ENCODE measurements at regions not wholly inside any gene's neighbourhood (a gene's known extent, or its start where the extent isn't known, plus 50 kb on each side); places are given as distances from the start of the nearest gene placed in this dataset.
"Not testable (repeated sequence)": the region's sequence is repeated elsewhere in the genome, so short reads cannot be mapped to it uniquely, and the experiment has no call there.

- H3K27me3 ChIP-seq (replicated peaks; ENCODE audit: insufficient read depth, low read length): no peaks in the 10 kb centered on the region
- H2AFZ ChIP-seq (ENCODE audit: low read length): no peak overlapping the region
- no peak overlapping the region for H3K4me2 ChIP-seq (ENCODE audit: low read depth, low read length)
- no peaks in the 10 kb centered on the region for H3K9me3 ChIP-seq (replicated peaks; ENCODE audit: insufficient read depth, low read length)
- no peak overlapping the region for H3K27ac ChIP-seq (ENCODE audit: low read length)
- H3K4me1 ChIP-seq (ENCODE audit: low read length): no peaks in the 10 kb centered on the region
- no peaks in the 10 kb centered on the region for H3K36me3 ChIP-seq (replicated peaks; ENCODE audit: insufficient read depth, low read length)
- no peaks in the 10 kb centered on the region for H3F3A ChIP-seq (ENCODE audit: insufficient read depth, low read length)
- no peaks in the 10 kb centered on the region for H3K79me2 ChIP-seq (ENCODE audit: low read length)
- H3K9me2 ChIP-seq (replicated peaks; ENCODE audit: insufficient read depth, low read length): no peaks in the 10 kb centered on the region
- TF ChIP-seq EZH2 (optimal IDR thresholded peaks at IDR 0.05; ENCODE audit: low read depth, low read length) (no peak), CTCF (IDR thresholded peaks at IDR 0.05; ENCODE audit: low read length) (no peak), EZH2phosphoT487 (IDR thresholded peaks at IDR 0.05; ENCODE audit: low read length) (no peak)
- no peak overlapping the region for H3K9ac ChIP-seq (ENCODE audit: low read length)
- H4K20me1 ChIP-seq (ENCODE audit: insufficient read depth, low read length): no peaks in the 10 kb centered on the region
- no peak overlapping the region for H3K4me3 ChIP-seq (ENCODE audit: low read length)
- no peak for DNase-seq
Observed at GRCh38 chr1:232123775-232124659, 497.4 kb downstream of the DISC1 start.

GRCh38 chr1:232117903-232118302 lies 491.3 kb downstream of the DISC1 start:
- not testable (repeated sequence) for H3K79me2 ChIP-seq (ENCODE audit: low read length); H3K9ac ChIP-seq (ENCODE audit: low read length); H3K27ac ChIP-seq (ENCODE audit: low read length); H3K27me3 ChIP-seq (replicated peaks; ENCODE audit: insufficient read depth, low read length); H3K9me3 ChIP-seq (replicated peaks; ENCODE audit: insufficient read depth, low read length); H3F3A ChIP-seq (ENCODE audit: insufficient read depth, low read length); DNase-seq; H3K9me2 ChIP-seq (replicated peaks; ENCODE audit: insufficient read depth, low read length); H3K4me1 ChIP-seq (ENCODE audit: low read length); H4K20me1 ChIP-seq (ENCODE audit: insufficient read depth, low read length); H2AFZ ChIP-seq (ENCODE audit: low read length); H3K4me2 ChIP-seq (ENCODE audit: low read depth, low read length); H3K4me3 ChIP-seq (ENCODE audit: low read length); H3K36me3 ChIP-seq (replicated peaks; ENCODE audit: insufficient read depth, low read length)

GRCh38 chr1:232114985-232115384 lies 488.4 kb downstream of the DISC1 start:
- no peak overlapping the region for H3K4me2 ChIP-seq (ENCODE audit: low read depth, low read length)
- no peak overlapping the region for H2AFZ ChIP-seq (ENCODE audit: low read length)
- no peaks in the 10 kb centered on the region for H3K9me2 ChIP-seq (replicated peaks; ENCODE audit: insufficient read depth, low read length)
- TF ChIP-seq EZH2phosphoT487 (IDR thresholded peaks at IDR 0.05; ENCODE audit: low read length) (no peak), CTCF (IDR thresholded peaks at IDR 0.05; ENCODE audit: low read length) (no peak), EZH2 (optimal IDR thresholded peaks at IDR 0.05; ENCODE audit: low read depth, low read length) (no peak)
- H3K9me3 ChIP-seq (replicated peaks; ENCODE audit: insufficient read depth, low read length): no peaks in the 10 kb centered on the region
- H4K20me1 ChIP-seq (ENCODE audit: insufficient read depth, low read length): no peaks in the 10 kb centered on the region
- DNase-seq: no peak
- no peaks in the 10 kb centered on the region for H3K36me3 ChIP-seq (replicated peaks; ENCODE audit: insufficient read depth, low read length)
- no peaks in the 10 kb centered on the region for H3K27me3 ChIP-seq (replicated peaks; ENCODE audit: insufficient read depth, low read length)
- H3F3A ChIP-seq (ENCODE audit: insufficient read depth, low read length): no peaks in the 10 kb centered on the region
- H3K79me2 ChIP-seq (ENCODE audit: low read length): no peaks in the 10 kb centered on the region
- H3K4me3 ChIP-seq (ENCODE audit: low read length): no peak overlapping the region
- no peak overlapping the region for H3K9ac ChIP-seq (ENCODE audit: low read length)
- H3K4me1 ChIP-seq (ENCODE audit: low read length): no peaks in the 10 kb centered on the region
- no peak overlapping the region for H3K27ac ChIP-seq (ENCODE audit: low read length)

- no peak for TF ChIP-seq EZH2 (optimal IDR thresholded peaks at IDR 0.05; ENCODE audit: low read depth, low read length)
- no peak for TF ChIP-seq EZH2phosphoT487 (IDR thresholded peaks at IDR 0.05; ENCODE audit: low read length)
- TF ChIP-seq CTCF (IDR thresholded peaks at IDR 0.05; ENCODE audit: low read length): no peak
- Histone ChIP-seq H2AFZ (ENCODE audit: low read length) (no peak overlapping the region), H3K4me1 (ENCODE audit: low read length) (no peaks in the 10 kb centered on the region), H3F3A (ENCODE audit: insufficient read depth, low read length) (no peaks in the 10 kb centered on the region), H3K4me3 (ENCODE audit: low read length) (no peak overlapping the region), H3K4me2 (ENCODE audit: low read depth, low read length) (no peak overlapping the region), H3K36me3 (replicated peaks; ENCODE audit: insufficient read depth, low read length) (no peaks in the 10 kb centered on the region), H4K20me1 (ENCODE audit: insufficient read depth, low read length) (no peaks in the 10 kb centered on the region), H3K27me3 (replicated peaks; ENCODE audit: insufficient read depth, low read length) (no peaks in the 10 kb centered on the region), H3K9me2 (replicated peaks; ENCODE audit: insufficient read depth, low read length) (no peaks in the 10 kb centered on the region), H3K27ac (ENCODE audit: low read length) (no peak overlapping the region), H3K79me2 (ENCODE audit: low read length) (no peaks in the 10 kb centered on the region), H3K9ac (ENCODE audit: low read length) (no peak overlapping the region), H3K9me3 (replicated peaks; ENCODE audit: insufficient read depth, low read length) (no peaks in the 10 kb centered on the region)
- no peak for DNase-seq
Observed at GRCh38 chr1:232112076-232112475, 485.5 kb downstream of the DISC1 start.
